Stimulated activated CD8-positive, alpha-beta memory T cell treated with anti-CD3 and anti-CD28 coated beads, Interleukin-15, amount 100 ng/mL, for 48 hours (primary cell): ENCODE measurements at regions not wholly inside any gene's neighbourhood (a gene's known extent, or its start where the extent isn't known, plus 50 kb on each side); places are given as distances from the start of the nearest gene placed in this dataset.

Source experiments
- DNase-seq, 2 donors: peaks; one replicate each; pipeline ENCODE4 v3.0.0-alpha.2; 2020; ENCODE audit warnings: low read depth in 2 of 2

- no peak for DNase-seq
These were observed 631.0 kb upstream of the ALCAM start for GRCh38 chr3:104735691-104736090.

DNA sequence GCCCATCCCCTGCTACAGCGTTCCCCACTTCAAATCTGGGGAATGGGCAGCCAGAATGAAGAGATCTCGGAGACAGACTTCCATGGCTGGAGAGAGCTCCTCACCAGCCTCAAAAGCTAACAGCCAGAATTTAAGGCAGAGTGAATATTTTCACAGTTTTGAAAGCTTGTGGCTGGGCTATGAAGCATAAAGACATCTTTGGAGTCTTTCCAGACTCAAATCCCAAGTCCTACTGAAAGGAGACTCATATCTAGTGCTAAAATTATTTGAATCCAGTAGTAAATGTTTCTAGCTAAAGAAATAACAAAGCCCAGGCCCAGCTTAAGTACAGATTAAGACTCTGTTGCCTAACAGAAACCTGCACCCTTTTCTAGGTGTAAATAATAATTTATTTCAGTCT, 628.4 kb upstream of the ALCAM start:
- DNase-seq = no peak

DNA sequence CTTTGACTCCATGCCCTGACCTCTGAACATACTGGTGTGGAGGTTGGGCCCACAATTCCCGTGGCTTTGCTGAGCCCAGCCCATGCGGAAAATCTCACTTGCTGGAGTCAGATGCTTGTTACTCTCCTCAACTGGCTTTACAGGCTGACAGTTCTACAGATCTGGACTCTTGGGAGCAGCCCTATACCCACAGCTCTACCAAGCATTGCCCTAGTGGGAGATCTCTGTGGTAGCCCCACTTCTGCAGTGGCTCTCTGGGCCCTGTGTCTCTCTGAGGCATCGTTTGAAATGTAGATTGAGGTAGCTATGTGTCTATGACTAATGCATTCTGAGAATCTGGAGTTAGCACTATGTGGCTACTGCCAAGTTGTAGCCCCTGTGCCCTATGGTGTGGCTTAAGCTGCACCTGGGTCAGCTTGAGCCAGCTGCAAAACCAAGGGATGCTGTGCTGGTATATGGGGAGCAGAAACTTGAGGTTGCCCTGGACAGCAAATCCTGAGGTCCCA, 625.8 kb upstream of the ALCAM start:
- no peak for DNase-seq

DNA sequence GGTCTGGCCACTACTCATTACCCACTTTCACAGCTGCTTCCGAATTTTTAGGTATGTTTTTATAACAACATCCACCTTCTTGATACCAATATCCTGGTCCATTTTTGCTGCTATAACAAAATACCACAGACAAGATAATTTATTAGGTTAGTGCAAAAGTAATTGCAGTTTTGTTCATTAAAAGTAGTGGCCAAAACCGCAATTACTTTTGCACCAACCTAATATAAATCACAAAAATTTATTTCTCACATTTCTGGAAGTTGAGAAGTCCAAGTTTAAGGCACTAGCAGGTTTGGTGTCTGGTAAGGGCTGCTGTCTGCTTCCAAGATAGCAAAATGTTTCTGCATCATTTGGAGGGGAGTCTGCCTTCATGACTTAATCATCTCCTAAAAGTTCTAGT, 624.7 kb upstream of the ALCAM start:
- no peak for DNase-seq

DNA sequence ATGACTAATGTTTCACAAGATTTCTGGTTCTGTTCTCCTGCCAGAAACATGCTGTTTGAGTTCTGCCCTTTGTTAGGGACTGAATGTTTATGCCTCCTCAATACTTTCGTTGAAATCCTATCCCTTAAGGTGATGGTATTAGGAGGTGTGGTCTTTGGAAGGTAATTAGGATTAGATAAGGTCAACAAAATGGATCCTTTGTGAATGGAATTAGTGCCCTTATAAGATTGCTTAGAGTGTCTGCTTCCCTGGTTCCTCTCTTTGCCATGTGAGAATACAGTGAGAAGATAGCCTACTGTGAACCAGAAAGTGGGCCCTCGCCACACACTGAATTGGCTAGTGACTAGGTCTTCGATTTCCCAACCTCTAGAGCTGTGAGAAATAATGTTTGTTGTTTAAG, 621.4 kb upstream of the ALCAM start:
- no peak for DNase-seq

GRCh38 chr3:104746056-104746455, 620.7 kb upstream of the ALCAM start:
- no peak for DNase-seq

DNA sequence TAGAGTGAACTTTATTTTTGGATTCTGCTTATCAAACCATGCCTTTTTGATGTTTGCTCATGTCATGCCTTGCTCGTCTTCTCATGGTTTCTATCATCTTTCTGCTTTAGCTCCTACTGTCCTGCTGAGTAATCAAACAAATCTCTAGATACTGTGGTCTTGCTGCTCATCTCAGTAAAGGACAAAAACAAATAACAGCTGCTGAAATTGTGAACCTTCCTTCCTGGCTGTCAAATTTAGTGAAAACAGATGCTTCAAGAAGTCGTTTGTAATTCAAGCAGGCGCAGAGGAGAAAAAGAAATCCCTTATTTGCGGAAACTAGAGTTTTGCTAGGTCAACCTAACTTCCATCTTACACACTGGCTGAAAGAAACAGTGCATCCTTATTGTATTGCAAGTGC, 616.1 kb upstream of the ALCAM start:
- no peak for DNase-seq

DNA sequence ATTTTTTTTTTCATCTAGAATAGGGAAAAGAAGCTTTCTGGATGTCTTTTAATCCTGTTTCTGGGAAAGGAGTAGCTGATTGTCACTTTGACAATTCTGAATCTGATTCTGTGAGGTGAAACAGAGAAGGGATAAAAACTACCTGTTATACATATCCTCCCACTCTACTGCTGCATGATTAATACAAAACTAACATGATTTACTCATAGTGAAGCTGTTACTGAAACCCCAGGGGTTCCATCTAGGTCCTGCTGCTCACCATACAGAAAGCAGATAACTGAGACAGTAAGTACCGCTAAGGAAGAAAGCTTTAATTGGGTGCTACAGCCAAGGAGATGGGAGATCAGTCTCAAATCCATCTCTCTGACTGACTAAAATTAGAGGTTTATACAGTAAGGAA, 610.9 kb upstream of the ALCAM start:
- no peak for DNase-seq

GRCh38 chr3:104763007-104763406, 603.7 kb upstream of the ALCAM start:
- DNase-seq = no peak

- DNase-seq = no peak
These were observed 602.2 kb upstream of the ALCAM start for GRCh38 chr3:104764496-104764895.

DNA sequence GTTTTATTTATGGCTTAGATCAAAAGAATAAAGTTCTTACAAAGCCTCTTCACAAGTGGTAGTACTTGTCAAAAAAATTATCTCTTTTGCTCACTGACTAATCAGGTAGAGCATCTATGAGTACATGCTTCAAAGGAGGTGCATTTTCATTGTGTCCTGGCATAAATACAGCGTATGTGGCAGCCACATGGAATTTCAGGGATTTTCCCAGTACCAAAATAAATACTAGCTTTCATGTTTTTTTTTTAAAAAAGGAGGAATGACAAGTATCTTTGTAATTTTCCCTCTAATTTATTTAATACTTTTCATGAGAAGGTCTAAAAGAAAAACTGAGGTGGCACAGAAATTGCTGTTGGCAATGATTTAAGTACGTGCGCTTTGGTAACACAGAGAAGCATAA, 597.8 kb upstream of the ALCAM start:
- DNase-seq = no peak

GRCh38 chr3:104779324-104779723, 587.4 kb upstream of the ALCAM start:
- no peak for DNase-seq

- DNase-seq = no peak
These were observed 585.6 kb upstream of the ALCAM start for GRCh38 chr3:104781112-104781511.

DNA sequence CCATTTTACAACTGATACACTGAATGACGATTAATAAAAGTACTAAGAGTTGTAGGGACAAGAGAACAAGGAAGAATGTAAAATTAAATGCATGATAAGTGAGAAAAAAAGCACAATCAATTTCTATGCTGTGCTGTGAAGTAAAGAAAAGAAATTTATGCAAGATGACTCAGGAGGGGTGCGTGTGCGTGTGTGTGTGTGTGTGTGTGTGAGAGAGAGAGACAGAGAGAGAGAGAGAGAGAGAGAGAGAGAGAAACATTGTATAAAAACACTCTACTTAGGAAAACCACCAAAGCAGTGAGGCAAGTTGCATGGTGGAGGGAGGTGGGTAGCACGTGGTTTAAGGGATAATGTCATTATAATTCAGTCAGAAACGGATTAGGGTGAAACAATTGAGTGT, 580.8 kb upstream of the ALCAM start:
- no peak for DNase-seq

- DNase-seq = no peak
These were observed 579.4 kb upstream of the ALCAM start for GRCh38 chr3:104787306-104787705.

- DNase-seq = no peak
These were observed 577.9 kb upstream of the ALCAM start for GRCh38 chr3:104788807-104789206.

DNA sequence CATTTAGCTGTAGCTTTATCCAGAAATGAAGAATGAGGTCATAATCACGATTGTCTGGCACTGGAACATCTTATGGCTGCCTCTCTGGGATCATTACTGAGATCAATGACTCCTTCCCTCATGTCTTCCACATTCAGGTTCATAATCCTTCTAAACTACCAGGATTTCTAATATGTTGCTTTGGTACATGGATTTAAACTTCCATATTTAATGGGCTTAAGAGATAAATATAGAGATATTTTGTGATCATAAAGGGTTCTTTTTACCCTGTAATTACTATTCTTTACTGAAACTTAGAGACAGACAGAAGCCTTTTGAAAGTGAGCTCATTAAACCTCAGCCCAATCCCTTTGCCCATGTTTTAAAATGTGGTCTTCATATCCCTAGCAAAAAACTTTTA, 575.4 kb upstream of the ALCAM start:
- no peak for DNase-seq

- no peak for DNase-seq
These were observed 570.2 kb upstream of the ALCAM start for GRCh38 chr3:104796556-104796955.

- DNase-seq = no peak
These were observed 561.7 kb upstream of the ALCAM start for GRCh38 chr3:104805042-104805441.

- no peak for DNase-seq
These were observed 561.2 kb upstream of the ALCAM start for GRCh38 chr3:104805508-104805907.

DNA sequence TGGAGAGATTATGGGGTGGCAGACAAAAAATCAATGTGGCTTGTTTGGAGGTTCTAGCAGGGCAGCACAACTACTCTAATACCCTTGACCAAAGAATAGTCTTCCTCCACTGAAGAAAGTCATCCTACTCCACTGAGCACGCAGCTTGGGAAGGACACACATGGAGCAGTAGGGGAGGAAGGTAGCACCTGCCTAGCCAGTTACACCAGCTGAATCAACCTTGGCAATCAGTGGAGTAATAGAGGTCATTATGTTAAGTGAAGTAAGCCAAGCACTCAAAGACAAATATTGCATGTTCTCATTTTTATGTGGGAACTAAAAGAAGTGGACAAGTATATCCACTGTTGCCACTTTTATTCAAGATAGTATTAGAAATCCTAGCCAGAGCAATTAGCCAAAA, 555.8 kb upstream of the ALCAM start:
- DNase-seq = no peak

- no peak for DNase-seq
These were observed 550.7 kb upstream of the ALCAM start for GRCh38 chr3:104816008-104816407.

GRCh38 chr3:104816716-104817115, 550.0 kb upstream of the ALCAM start:
- no peak for DNase-seq

GRCh38 chr3:104819333-104819732, 547.4 kb upstream of the ALCAM start:
- DNase-seq = no peak

- no peak for DNase-seq
These were observed 545.8 kb upstream of the ALCAM start for GRCh38 chr3:104820959-104821358.
